GM23248 (cell line): ENCODE measurements at regions not wholly inside any gene's neighbourhood (a gene's known extent, or its start where the extent isn't known, plus 50 kb on each side); places are given as distances from the start of the nearest gene placed in this dataset.

Source experiments
- EZH2 ChIP-seq: fragments of 200-600 bp; sonication (generic); IDR thresholded peaks from 2 replicates; pipeline ENCODE4 v1.6.1; 2018; ENCODE audit warnings: antibody characterized with exemption, mild to moderate bottlenecking; ENCODE audit not compliant: insufficient read depth, poor library complexity, severe bottlenecking
- EZH2phosphoT487 ChIP-seq: fragments of 200-600 bp; sonication (generic); IDR thresholded peaks from 2 replicates; pipeline ENCODE4 v1.6.1; 2018; ENCODE audit warnings: antibody characterized with exemption, moderate library complexity, mild to moderate bottlenecking, low read depth; ENCODE audit not compliant: insufficient read depth

DNA sequence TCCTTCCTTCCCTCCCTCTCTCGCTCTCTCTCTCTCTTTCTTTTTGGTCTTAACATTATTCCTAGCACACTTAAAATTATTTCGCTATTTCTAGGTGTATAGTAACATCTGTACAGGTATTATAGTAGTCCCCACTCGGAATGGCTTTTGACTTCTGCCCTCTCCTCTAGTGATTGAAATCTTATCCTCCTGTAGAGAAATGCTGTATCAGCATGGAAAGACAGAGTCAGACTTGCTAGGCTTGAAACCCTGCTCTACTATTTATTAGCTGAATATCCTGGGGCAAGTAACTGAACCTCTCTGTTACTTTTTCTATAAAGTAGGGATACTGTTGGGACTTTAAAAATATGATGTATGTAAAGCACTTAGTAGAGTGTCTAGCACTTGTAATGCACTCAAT is 681.9 kb upstream of the C9orf72 start:
- TF ChIP-seq EZH2 (no peak), EZH2phosphoT487 (no peak)
